Spinal cord (tissue), 9 donors: ENCODE measurements at regions not wholly inside any gene's neighbourhood (a gene's known extent, or its start where the extent isn't known, plus 50 kb on each side); places are given as distances from the start of the nearest gene placed in this dataset.
"Not testable (repeated sequence)": the region's sequence is repeated elsewhere in the genome, so short reads cannot be mapped to it uniquely, and the experiment has no call there.

ENCODE experiments used
- DNase-seq, 6 donors: peaks; one replicate each; pipeline versions ENCODE4 v3.0.0 to v3.0.0-alpha.2; 2013 to 2015; ENCODE audit warnings: low spot score in 6 of 6, low read depth in 4 of 6
- H3K27ac ChIP-seq: one replicate; pipeline ENCODE4 v1.5.1; 2013; ENCODE audit warnings: low read depth, low read length, control low read depth
- H3K27me3 ChIP-seq: one replicate; pipeline ENCODE4 v1.6.1; 2013; ENCODE audit warnings: low read length; ENCODE audit not compliant: control insufficient read depth, insufficient read depth
- H3K36me3 ChIP-seq: one replicate; pipeline ENCODE4 v1.6.1; 2013; ENCODE audit warnings: low read length; ENCODE audit not compliant: control insufficient read depth, insufficient read depth
- H3K4me1 ChIP-seq: one replicate; pipeline ENCODE4 v1.6.1; 2013; ENCODE audit warnings: low read length; ENCODE audit not compliant: control insufficient read depth, insufficient read depth
- H3K4me3 ChIP-seq: one replicate; pipeline ENCODE4 v1.5.1; 2013; ENCODE audit warnings: low read depth, low read length, control low read depth
- H3K9me3 ChIP-seq: one replicate; pipeline ENCODE4 v1.6.1; 2013; ENCODE audit warnings: low read length; ENCODE audit not compliant: control insufficient read depth, insufficient read depth
- WGBS: methylation state at CpG from one replicate; pipeline ENCODE4 v1.1.5; 2013; ENCODE audit warnings: missing lambda C conversion rate; ENCODE audit not compliant: insufficient coverage; 5-methylcytosine and 5-hydroxymethylcytosine counted together
- donor health status: healthy.

- H3K4me1 ChIP-seq = peaks cover 5% of the 10 kb centered on the region
- no peaks in the 10 kb centered on the region for H3K36me3 ChIP-seq
- peaks cover 3% of the 10 kb centered on the region for H3K27me3 ChIP-seq
- WGBS = 65% methylated on average over 6 of the region's 7 CpGs
- peak in 1 of 6 donors; percentile 16 for DNase-seq
- peak overlapping the region; percentile 49 for H3K27ac ChIP-seq
- H3K4me3 ChIP-seq = no peak overlapping the region
- H3K9me3 ChIP-seq = no peaks in the 10 kb centered on the region
These were observed 74.6 kb downstream of the NENF start for GRCh38 chr1:212507369-212507768.

GRCh38 chr1:212512816-212513559 lies 80.3 kb downstream of the NENF start:
- DNase-seq = no peak
- H3K27me3 ChIP-seq = peaks cover 24% of the 10 kb centered on the region
- no peak overlapping the region for H3K27ac ChIP-seq

GRCh38 chr1:212513586-212513985 lies 80.9 kb downstream of the NENF start:
- DNase-seq = no peak
- no peak overlapping the region for H3K27ac ChIP-seq
- H3K36me3 ChIP-seq = no peaks in the 10 kb centered on the region
- 79% methylated on average over 7 of the region's 11 CpGs for WGBS
- H3K4me3 ChIP-seq = no peak overlapping the region
- H3K4me1 ChIP-seq = peaks cover 26% of the 10 kb centered on the region
- H3K9me3 ChIP-seq = no peaks in the 10 kb centered on the region
- peaks cover 24% of the 10 kb centered on the region for H3K27me3 ChIP-seq

More at GRCh38 chr1:212512816-212513559, 80.3 kb downstream of the NENF start:
- no peak overlapping the region for H3K4me3 ChIP-seq
- no peaks in the 10 kb centered on the region for H3K36me3 ChIP-seq
- H3K9me3 ChIP-seq = no peaks in the 10 kb centered on the region
- 52% methylated on average over 4 of the region's 5 CpGs for WGBS
- peaks cover 24% of the 10 kb centered on the region for H3K4me1 ChIP-seq

GRCh38 chr1:212514056-212514614 lies 81.4 kb downstream of the NENF start:
- WGBS = 9% methylated on average over 25 of the region's 25 CpGs
- peaks cover 24% of the 10 kb centered on the region for H3K27me3 ChIP-seq
- no peaks in the 10 kb centered on the region for H3K36me3 ChIP-seq
- no peaks in the 10 kb centered on the region for H3K9me3 ChIP-seq
- peak in 2 of 6 donors; percentile 59 to 84 for DNase-seq
- peak overlapping the region; percentile 12 for H3K4me3 ChIP-seq
- H3K4me1 ChIP-seq = peaks cover 32% of the 10 kb centered on the region
- H3K27ac ChIP-seq = no peak overlapping the region

GRCh38 chr1:212514782-212515181 lies 82.1 kb downstream of the NENF start:
- peak in 2 of 6 donors; percentile 58 to 65 for DNase-seq
- no peaks in the 10 kb centered on the region for H3K9me3 ChIP-seq
- peak overlapping the region; percentile 33 for H3K4me3 ChIP-seq
- H3K4me1 ChIP-seq = peaks cover 32% of the 10 kb centered on the region
- 2% methylated on average over 34 of the region's 36 CpGs for WGBS
- peaks cover 24% of the 10 kb centered on the region for H3K27me3 ChIP-seq
- no peak overlapping the region for H3K27ac ChIP-seq
- no peaks in the 10 kb centered on the region for H3K36me3 ChIP-seq

GRCh38 chr1:212515329-212515760 lies 82.6 kb downstream of the NENF start:
- H3K36me3 ChIP-seq = no peaks in the 10 kb centered on the region
- H3K27ac ChIP-seq = no peak overlapping the region
- peaks cover 32% of the 10 kb centered on the region for H3K4me1 ChIP-seq
- H3K27me3 ChIP-seq = peaks cover 24% of the 10 kb centered on the region
- 26% methylated on average over 7 of the region's 12 CpGs for WGBS
- H3K9me3 ChIP-seq = no peaks in the 10 kb centered on the region
- DNase-seq = peak in 2 of 6 donors; percentile 42 to 85
- H3K4me3 ChIP-seq = no peak overlapping the region

GRCh38 chr1:212516012-212516411 lies 83.3 kb downstream of the NENF start:
- DNase-seq, H3K4me3 ChIP-seq: not testable (repeated sequence)
- peaks cover 24% of the 10 kb centered on the region for H3K27me3 ChIP-seq

GRCh38 chr1:212518188-212519054 lies 85.7 kb downstream of the NENF start:
- Histone ChIP-seq H3K9me3 (no peaks in the 10 kb centered on the region), H3K27ac (no peak overlapping the region), H3K4me1 (peaks cover 28% of the 10 kb centered on the region), H3K4me3 (no peak overlapping the region), H3K36me3 (no peaks in the 10 kb centered on the region), H3K27me3 (peaks cover 17% of the 10 kb centered on the region)
- DNase-seq = peak in 2 of 6 donors; percentile 41 to 68
- WGBS = 36% methylated on average over 12 of the region's 14 CpGs

More at GRCh38 chr1:212516012-212516411, 83.3 kb downstream of the NENF start:
- H3K4me1 ChIP-seq = peaks cover 32% of the 10 kb centered on the region
- 86% methylated on average over 1 of the region's 4 CpGs for WGBS
- H3K9me3 ChIP-seq, H3K36me3 ChIP-seq, H3K27ac ChIP-seq: not testable (repeated sequence)

GRCh38 chr1:212519131-212519530 lies 86.4 kb downstream of the NENF start:
- Histone ChIP-seq H3K36me3 (no peaks in the 10 kb centered on the region), H3K4me1 (peaks cover 21% of the 10 kb centered on the region), H3K4me3 (no peak overlapping the region), H3K27ac (no peak overlapping the region), H3K9me3 (no peaks in the 10 kb centered on the region), H3K27me3 (peaks cover 10% of the 10 kb centered on the region)
- WGBS = no CpG with 5 or more reads among the region's 2 CpGs
- no peak for DNase-seq
